ENCODE measurements at regions not wholly inside any gene's neighbourhood (a gene's known extent, or its start where the extent isn't known, plus 50 kb on each side); places are given as distances from the start of the nearest gene placed in this dataset.

DNA sequence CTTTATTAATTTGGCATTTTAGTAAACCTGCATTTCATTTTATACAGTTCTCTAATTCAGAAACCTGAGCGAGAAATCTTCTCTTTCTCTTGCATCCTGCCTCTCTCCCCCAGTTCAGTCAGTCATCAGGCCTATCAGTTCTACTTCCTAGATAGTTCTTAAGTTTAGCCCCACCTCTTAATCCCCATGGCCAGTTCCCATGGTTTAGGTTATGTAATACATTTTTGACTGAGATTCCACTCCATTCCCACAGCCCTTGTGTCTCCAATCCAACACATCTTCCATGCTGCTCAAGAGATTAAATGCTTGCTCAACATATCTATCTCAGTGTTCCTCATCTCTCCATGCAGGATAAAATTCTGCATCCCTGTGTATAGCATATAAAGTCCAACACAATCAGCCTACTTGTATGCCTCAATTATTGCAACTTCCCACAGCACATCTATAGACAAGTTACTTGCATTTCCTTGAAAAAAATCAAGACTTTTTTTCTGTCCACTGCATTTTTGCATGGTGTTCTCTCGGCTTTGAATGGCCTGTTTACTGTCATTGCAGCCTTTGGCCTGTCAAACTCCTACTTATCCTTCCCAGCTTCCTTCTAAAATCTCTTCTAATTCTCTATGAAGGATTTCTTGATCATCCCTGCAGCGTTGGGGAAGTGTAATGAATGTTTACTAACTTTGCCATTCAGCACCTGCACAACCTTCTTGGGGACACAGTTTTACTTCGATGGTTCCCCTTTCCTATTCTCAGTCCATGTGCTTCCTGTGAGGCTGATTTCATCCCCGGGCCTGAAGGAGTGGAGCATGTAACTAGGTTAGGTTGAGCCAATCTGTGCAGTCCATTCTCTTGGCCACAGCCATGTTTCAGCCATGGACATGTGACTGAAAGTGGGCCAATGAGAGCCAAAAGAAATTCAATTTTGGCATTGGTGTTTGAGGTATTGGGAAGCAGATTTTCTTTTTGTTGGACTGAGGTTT, 80.8 kb downstream of the DACT1 start:
- Mint-ChIP-seq H3K9me3 (no peaks in the 10 kb centered on the region), H3K4me1 (peaks cover 6% of the 10 kb centered on the region), H3K36me3 (no peaks in the 10 kb centered on the region), H3K27me3 (no peaks in the 10 kb centered on the region), H3K4me3 (no peak overlapping the region), H3K27ac (no peak overlapping the region)
- no peak for ATAC-seq

DNA sequence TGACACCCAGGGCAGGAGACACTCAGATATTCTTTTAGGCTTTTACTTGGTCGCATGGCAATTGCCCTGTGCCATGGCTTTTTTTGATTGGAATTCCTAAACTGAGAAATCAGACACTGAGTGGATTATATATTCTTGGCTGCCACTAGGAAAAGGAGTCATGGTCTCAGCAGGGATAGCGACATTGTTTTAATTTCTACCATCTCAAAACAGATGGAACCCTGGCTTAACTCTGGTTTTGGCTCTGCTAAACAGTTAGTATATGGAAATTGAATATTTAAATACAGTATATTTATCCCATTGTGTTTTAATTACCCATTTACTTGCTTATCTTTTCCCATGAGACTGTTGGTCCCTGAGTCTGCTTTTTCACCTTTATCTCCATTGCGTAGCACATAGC, 84.0 kb downstream of the DACT1 start:
- Mint-ChIP-seq H3K36me3 (no peaks in the 10 kb centered on the region), H3K4me3 (no peak overlapping the region), H3K27me3 (no peaks in the 10 kb centered on the region), H3K27ac (no peak overlapping the region), H3K9me3 (no peaks in the 10 kb centered on the region), H3K4me1 (peaks cover under 1% of the 10 kb centered on the region)
- ATAC-seq = no peak

DNA sequence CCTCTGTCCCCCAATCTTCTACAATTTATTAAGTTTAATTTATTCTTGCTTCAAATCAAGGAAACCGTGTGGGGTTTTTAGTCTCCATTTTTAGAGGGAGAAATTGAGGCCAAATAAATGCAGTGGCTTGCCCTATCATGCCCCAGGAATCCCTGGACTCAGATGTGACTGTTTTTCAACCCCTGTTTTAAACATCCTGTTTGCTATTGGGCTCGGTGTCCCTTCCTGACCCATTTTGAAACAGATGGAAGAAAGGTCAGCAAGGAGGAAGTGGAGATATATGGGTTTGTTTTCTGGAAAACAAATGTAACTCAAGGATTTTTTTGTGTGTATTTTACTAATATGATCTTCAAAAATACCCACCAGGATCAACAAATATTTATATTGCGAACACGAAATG, 84.7 kb downstream of the DACT1 start:
- H3K4me1 Mint-ChIP-seq = no peaks in the 10 kb centered on the region
- H3K27ac Mint-ChIP-seq = no peak overlapping the region
- H3K4me3 Mint-ChIP-seq = no peak overlapping the region
- no peak for ATAC-seq
- no peaks in the 10 kb centered on the region for H3K27me3 Mint-ChIP-seq
- H3K9me3 Mint-ChIP-seq = no peaks in the 10 kb centered on the region
- H3K36me3 Mint-ChIP-seq = no peaks in the 10 kb centered on the region

DNA sequence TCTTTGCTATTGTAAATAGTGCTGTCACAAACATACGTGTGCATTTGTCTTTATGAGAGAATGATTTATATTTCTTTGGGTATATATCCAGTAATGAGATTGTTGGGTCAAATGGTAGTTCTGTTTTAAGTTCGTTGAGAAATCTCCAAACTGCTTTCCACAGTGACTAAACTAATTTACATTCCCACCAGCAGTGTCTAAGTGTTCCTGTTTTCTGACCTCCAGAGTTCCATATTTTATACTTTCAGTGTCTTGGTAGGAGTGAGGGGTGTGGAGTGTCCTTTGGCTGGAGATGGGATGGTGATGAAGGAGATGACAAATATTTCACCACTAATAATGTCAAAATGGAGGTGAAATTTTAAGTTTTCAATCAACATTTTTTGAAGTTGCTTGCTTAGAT, 86.4 kb downstream of the DACT1 start:
- H3K27ac Mint-ChIP-seq = no peak overlapping the region
- H3K4me1 Mint-ChIP-seq = no peaks in the 10 kb centered on the region
- H3K27me3 Mint-ChIP-seq = no peaks in the 10 kb centered on the region
- H3K4me3 Mint-ChIP-seq = no peak overlapping the region
- ATAC-seq = no peak
- H3K36me3 Mint-ChIP-seq = no peaks in the 10 kb centered on the region
- H3K9me3 Mint-ChIP-seq = no peaks in the 10 kb centered on the region

DNA sequence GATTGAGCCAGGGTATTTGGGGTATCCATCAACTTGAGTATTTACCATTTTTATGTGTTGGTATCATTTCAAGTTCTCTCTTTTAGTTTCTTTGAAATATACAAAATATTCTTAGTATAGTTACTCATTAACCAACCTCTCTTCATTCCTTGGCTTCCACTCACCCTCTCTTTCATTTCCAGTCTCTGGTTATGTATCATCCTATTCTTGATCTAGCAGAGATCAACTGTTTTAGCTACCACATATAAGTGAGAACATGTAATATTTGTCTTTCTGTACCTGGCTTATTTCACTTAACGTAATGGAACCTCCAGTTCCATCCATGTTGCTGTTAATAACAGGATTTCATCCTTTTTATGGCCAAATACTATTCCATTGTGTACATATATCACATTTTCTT, 86.9 kb downstream of the DACT1 start:
- H3K36me3 Mint-ChIP-seq = no peaks in the 10 kb centered on the region
- no peaks in the 10 kb centered on the region for H3K27me3 Mint-ChIP-seq
- no peaks in the 10 kb centered on the region for H3K9me3 Mint-ChIP-seq
- no peak for ATAC-seq
- H3K27ac Mint-ChIP-seq = no peak overlapping the region
- no peak overlapping the region for H3K4me3 Mint-ChIP-seq
- no peaks in the 10 kb centered on the region for H3K4me1 Mint-ChIP-seq

DNA sequence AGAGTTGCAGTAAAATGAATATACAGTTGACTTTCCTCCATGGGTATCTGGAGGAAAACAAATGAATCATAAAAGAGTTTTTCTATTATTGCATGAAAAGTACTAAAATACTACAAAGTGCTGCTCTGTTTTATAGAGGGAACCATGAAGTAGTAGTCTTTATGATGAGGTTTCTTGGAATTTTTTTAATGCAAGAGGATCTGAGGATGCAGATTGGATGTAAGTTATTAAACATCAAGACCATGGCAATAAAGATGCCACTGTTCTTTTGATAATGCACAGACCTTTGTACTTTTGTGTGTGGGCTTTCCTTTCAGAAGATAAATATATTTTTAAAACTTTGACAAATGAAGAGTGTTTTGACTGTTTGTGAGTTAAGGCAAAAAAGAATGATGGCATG, 87.5 kb downstream of the DACT1 start:
- Mint-ChIP-seq H3K4me3 (no peak overlapping the region), H3K36me3 (no peaks in the 10 kb centered on the region), H3K9me3 (no peaks in the 10 kb centered on the region), H3K4me1 (no peaks in the 10 kb centered on the region), H3K27me3 (peaks cover 2% of the 10 kb centered on the region), H3K27ac (no peak overlapping the region)
- ATAC-seq = no peak

DNA sequence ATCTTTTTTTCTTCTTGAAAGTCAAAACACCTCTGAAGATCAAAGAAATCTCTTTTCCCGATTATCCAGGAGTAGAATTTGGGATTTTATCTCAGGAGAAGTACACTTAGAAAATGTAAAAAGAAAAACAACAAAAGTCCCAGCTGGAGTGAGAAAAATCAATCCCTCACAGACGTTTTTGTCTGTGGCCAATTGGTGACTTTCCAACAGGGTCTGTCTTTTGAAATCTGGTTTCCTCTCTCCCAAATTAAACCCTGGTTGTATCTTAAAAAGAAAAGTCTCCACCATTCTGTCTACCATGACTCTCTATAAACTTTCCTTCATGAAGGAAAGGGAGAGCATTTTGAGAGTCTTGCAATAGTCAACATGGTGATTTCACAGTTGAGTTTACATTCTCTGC, 88.1 kb downstream of the DACT1 start:
- Mint-ChIP-seq H3K27ac (no peak overlapping the region), H3K4me1 (no peaks in the 10 kb centered on the region), H3K4me3 (no peak overlapping the region), H3K36me3 (no peaks in the 10 kb centered on the region), H3K9me3 (no peaks in the 10 kb centered on the region), H3K27me3 (peaks cover 8% of the 10 kb centered on the region)
- ATAC-seq = no peak

DNA sequence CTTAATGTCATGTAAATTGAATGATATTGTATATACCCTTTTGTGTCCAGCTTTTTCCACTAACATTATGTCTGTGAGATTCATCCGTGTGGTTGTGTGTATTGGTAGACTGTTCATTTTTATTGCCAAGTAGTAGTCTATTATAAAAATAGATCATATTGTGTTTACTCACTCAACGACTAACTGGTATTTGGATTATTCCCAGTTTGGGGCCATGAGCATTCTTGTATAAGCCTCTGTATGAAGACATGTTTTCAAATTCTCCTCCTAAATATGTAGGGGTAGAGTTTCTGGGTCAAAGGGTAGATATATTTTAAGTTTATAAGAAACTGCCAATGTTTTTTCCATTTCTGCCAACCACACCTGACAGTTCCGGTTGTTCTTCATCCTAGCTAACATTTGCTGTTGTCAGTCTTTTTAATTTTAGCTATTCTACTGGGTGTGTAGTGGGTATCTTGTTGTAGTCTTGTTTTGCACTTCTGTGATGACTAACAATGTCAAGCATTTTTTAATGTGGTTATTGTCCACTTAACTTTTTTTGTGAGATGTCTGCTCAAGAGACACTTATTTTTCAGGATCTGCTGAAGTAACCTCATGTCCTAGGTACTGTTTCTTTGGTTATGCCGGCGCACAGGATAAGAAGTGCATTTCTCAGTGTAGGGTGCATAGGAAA, 93.2 kb downstream of the DACT1 start:
- no peak overlapping the region for H3K4me3 Mint-ChIP-seq
- no peak for ATAC-seq

DNA sequence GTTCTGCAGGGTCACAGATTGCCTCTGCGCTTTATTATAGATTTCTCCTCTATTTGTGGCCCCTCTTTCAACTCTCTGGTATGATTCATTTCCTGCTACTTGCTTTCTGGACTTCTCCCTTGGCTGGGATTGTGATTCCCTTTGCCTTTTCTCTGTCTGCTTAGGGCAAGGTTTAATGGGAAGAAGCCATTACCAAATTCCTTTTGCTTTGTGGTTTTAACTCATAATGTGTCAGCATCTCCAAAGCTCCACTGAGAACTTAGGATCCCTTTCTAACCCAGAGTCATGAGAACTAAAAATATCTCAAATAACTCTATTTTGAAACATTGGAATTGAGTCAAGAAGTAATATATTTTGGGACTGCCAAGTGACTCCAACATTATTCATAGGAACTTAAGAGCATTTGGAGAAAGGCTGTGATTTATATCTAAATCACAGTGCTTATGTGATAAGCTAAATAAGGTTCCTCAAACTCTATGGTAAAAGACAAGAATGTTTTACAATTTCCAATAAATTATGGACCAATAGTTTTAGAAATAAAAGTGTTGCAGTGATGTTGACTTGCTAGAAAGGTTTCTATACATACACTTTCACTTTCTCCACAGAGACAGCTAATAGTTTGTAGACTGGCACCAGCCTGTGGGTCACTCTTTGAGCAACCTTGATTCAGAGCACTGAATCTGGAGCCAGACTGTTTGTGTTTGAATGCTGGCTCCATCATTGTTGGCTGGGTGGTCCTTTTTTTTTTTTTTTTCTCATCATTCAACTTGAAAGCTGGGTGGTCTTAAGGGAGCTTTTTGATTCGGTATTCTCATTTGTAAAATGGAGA, 93.9 kb downstream of the DACT1 start:
- Mint-ChIP-seq H3K27me3 (peaks cover 18% of the 10 kb centered on the region), H3K9me3 (no peaks in the 10 kb centered on the region), H3K36me3 (no peaks in the 10 kb centered on the region), H3K4me3 (no peak overlapping the region), H3K4me1 (no peaks in the 10 kb centered on the region), H3K27ac (no peak overlapping the region)
- no peak for ATAC-seq

More for the DNA sequence above, 93.2 kb downstream of the DACT1 start:
- H3K27me3 Mint-ChIP-seq = peaks cover 18% of the 10 kb centered on the region
- H3K36me3 Mint-ChIP-seq = no peaks in the 10 kb centered on the region
- H3K9me3 Mint-ChIP-seq = no peaks in the 10 kb centered on the region
- no peaks in the 10 kb centered on the region for H3K4me1 Mint-ChIP-seq
- H3K27ac Mint-ChIP-seq = no peak overlapping the region

DNA sequence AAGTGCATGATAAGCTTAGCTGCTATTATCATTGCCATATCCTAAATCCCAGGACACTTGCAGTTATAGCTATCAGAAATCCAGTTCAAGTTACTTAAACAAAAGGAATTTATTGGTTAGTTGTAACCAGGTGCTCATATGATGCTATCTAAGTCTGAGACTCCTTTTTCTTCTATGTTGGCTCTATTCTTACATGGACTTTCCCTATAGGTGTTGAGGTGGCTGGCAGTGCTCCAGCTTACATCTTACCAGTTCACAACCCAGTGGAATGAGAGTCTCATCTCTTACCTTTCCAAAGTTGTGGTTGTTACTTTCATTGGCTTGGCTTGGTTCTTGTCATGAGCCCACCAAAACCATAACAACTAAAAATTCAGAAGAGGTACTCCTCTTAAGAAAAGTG, 94.6 kb downstream of the DACT1 start:
- no peak overlapping the region for H3K27ac Mint-ChIP-seq
- H3K9me3 Mint-ChIP-seq = no peaks in the 10 kb centered on the region
- ATAC-seq = no peak

DNA sequence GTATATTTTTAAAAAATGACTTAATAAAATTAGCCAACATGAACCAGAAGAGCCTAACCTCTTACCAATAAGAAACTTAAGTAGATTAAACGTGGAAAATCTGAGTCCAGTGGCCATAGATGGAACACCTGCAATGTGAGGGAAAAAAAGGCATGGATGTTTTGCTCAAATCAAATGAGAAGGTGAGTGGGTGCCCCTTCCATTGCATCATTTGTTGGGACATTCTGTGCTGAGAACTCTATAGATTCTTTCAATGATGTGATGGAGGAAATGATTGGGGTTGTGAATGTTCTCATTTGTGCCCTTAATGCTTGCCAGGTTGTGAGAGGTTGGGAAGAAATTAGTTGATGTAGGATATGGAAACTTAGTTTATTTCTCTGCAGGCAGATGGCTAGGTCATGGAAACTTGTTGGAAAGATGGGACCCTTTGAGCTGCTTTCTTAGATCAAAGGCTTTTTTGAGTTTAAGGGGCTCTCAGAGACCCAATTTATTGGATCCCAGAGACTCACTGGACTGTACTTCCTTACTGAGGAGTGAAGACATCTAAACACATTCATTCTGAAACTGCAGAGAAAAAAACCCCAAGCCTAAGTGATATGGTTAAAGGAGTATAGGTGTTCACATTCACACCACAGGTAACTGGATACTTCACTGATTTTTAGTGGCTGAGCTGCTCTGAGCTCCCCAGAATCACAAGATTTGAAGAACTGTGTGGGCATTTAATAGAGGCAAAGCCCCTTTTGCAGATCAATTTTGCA, 95.9 kb downstream of the DACT1 start:
- Mint-ChIP-seq H3K27me3 (peaks cover 18% of the 10 kb centered on the region), H3K36me3 (no peaks in the 10 kb centered on the region), H3K4me1 (no peaks in the 10 kb centered on the region), H3K27ac (no peak overlapping the region), H3K4me3 (no peak overlapping the region), H3K9me3 (no peaks in the 10 kb centered on the region)
- ATAC-seq = peak; percentile 20

More for the DNA sequence above, 94.6 kb downstream of the DACT1 start:
- no peaks in the 10 kb centered on the region for H3K4me1 Mint-ChIP-seq
- H3K36me3 Mint-ChIP-seq = no peaks in the 10 kb centered on the region
- peaks cover 18% of the 10 kb centered on the region for H3K27me3 Mint-ChIP-seq
- no peak overlapping the region for H3K4me3 Mint-ChIP-seq

DNA sequence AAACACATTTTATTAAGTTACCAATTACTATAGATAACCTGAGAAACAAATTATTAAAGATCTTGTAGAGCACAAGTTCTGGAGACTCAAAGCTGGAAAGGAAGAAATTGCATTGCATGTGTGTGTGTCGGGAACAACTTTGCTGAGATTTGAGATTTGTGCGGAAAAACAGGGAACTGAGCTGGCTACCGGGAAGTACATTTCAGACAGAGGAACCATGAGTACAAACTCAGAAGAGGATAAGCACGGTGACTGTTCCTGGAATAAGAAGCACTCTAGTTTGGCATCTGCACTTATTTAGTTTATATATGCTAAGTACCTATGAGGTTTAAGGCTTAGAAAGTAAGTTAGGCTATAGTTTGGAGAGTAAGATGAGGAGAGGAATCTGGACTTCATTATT, 97.8 kb downstream of the DACT1 start:
- Mint-ChIP-seq H3K4me3 (no peak overlapping the region), H3K4me1 (no peaks in the 10 kb centered on the region), H3K27ac (no peak overlapping the region), H3K27me3 (peaks cover 13% of the 10 kb centered on the region), H3K36me3 (no peaks in the 10 kb centered on the region), H3K9me3 (no peaks in the 10 kb centered on the region)
- ATAC-seq = no peak

DNA sequence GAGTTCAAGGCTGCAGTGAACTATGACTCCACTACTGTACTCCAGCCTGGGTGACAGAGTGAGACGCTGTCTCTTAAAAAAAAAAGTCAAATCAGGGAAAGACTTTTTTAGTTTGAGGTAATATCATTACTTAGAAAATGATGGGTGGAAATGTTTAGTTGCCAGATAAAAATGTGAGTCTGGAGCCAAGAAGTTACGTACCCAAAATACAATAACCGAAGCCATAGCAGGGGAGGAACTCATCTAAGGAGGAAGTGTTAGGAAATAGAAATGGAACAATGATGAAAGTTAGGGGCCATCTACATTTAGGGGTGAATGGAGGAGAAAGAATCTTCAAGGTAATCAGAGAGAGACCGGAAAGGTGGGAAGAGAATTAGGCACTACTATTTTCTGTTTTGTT, 98.8 kb downstream of the DACT1 start:
- Mint-ChIP-seq H3K4me1 (no peaks in the 10 kb centered on the region), H3K9me3 (no peaks in the 10 kb centered on the region), H3K27ac (no peak overlapping the region)

DNA sequence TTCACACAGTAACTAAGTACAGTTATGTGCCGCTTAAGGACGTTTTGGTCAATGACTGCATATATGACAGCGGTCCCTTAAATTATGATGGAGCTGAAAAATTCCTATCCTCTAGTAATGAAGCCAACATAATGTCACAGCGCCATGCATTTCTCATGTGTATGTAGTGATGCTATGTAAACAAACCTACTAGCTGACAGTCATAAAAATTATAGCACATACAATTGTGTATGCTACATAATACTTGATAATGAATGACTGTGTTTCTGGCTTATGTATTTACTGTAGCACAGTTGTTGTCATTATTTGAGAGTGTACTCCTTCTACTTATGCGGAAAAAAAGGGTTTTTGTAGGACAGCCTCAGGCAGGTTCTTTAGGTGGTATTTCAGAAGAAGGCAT, 99.7 kb downstream of the DACT1 start:
- ATAC-seq = no peak

More for the DNA sequence above, 98.8 kb downstream of the DACT1 start:
- Mint-ChIP-seq H3K36me3 (no peaks in the 10 kb centered on the region), H3K27me3 (peaks cover 10% of the 10 kb centered on the region), H3K4me3 (no peak overlapping the region)
- ATAC-seq = no peak

More for the DNA sequence above, 99.7 kb downstream of the DACT1 start:
- Mint-ChIP-seq H3K4me3 (no peak overlapping the region), H3K36me3 (no peaks in the 10 kb centered on the region), H3K9me3 (no peaks in the 10 kb centered on the region), H3K27me3 (peaks cover 10% of the 10 kb centered on the region), H3K4me1 (no peaks in the 10 kb centered on the region), H3K27ac (no peak overlapping the region)

All from stimulated activated memory B cell treated with anti-CD40 and anti-IgM and Interleukin-4, amounts not matched to agents 10 μg/mL and 1 μg/mL and 100 μg/mL, for 72 hours (primary cell).